GM06990 (cell line): ENCODE measurements at regions not wholly inside any gene's neighbourhood (a gene's known extent, or its start where the extent isn't known, plus 50 kb on each side); places are given as distances from the start of the nearest gene placed in this dataset.

Experiments
- DNase-seq: peaks from one replicate; pipeline ENCODE4 v3.0.0-alpha.2; 2011; ENCODE audit not compliant: insufficient read length; ENCODE audit errors: extremely low read depth
- H3K27me3 ChIP-seq: replicated peaks from 2 replicates; pipeline ENCODE4 v1.6.0; 2011; ENCODE audit warnings: low read length; ENCODE audit not compliant: control insufficient read depth, insufficient read depth
- H3K36me3 ChIP-seq: 2 replicates; pipeline ENCODE4 v1.5.1; 2011; ENCODE audit warnings: low read length; ENCODE audit not compliant: control insufficient read depth, insufficient read depth
- H3K4me3 ChIP-seq: replicated peaks from 2 replicates; pipeline ENCODE4 v1.5.1; 2011; ENCODE audit warnings: low read depth, mild to moderate bottlenecking, control low read depth, low read length
- CTCF ChIP-seq: IDR thresholded peaks from 2 replicates; pipeline ENCODE4 v1.5.1; 2011; ENCODE audit warnings: low read length, control low read depth, mild to moderate bottlenecking, inconsistent platforms; ENCODE audit not compliant: insufficient read depth, poor library complexity, severe bottlenecking

- TF ChIP-seq CTCF = no peak
- no peak for DNase-seq
Measured at GRCh38 chr6:121760191-121760590, 324.7 kb downstream of the GJA1 start.

GRCh38 chr6:121760745-121761144 lies 325.3 kb downstream of the GJA1 start:
- DNase-seq = no peak
- Histone ChIP-seq H3K4me3 (no peak overlapping the region), H3K36me3 (no peaks in the 10 kb centered on the region), H3K27me3 (no peaks in the 10 kb centered on the region)
- no peak for TF ChIP-seq CTCF

More at GRCh38 chr6:121760191-121760590, 324.7 kb downstream of the GJA1 start:
- H3K27me3 ChIP-seq = no peaks in the 10 kb centered on the region
- no peaks in the 10 kb centered on the region for H3K36me3 ChIP-seq
- H3K4me3 ChIP-seq = no peak overlapping the region

DNA sequence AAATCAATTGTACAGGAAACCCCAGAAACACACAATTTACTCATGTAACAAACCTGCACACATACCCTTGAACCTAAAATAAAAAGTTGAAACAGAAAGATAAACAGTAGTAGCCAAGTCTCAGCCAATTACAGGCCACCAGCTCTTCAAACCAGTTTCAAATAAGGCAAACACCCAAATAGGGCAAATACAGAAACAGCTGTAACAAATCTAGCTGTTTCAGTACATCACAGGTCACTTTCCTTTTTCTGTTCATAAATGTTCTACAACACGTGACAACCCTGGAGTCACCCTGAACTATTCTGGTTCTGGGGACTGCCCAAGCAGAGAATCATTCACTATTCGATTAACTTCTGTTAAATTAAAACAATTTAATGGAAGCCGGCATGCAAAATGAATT lies 329.0 kb downstream of the GJA1 start:
- Histone ChIP-seq H3K4me3 (no peak overlapping the region), H3K36me3 (no peaks in the 10 kb centered on the region), H3K27me3 (no peaks in the 10 kb centered on the region)
- TF ChIP-seq CTCF = no peak
- no peak for DNase-seq

DNA sequence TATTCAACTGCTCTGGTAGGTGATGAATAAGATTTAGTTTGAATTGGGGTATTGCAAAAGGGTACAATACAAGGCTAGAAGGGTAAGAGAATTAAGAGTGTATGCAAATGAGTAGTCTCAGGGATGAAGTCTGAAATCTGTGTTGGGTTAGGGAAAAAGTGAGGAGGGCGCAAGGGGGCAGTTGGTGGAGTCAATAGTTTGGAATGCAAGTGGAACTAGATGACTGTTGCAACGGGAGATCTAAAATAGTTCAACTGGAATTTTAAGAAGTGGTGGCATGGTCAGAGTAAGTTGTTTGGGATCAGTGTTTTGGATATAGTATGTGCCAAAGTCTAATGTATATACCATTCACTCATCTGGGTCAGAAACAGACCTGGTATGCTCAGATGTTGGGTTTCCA lies 329.6 kb downstream of the GJA1 start:
- Histone ChIP-seq H3K4me3 (no peak overlapping the region), H3K27me3 (no peaks in the 10 kb centered on the region), H3K36me3 (no peaks in the 10 kb centered on the region)
- DNase-seq = no peak
- no peak for TF ChIP-seq CTCF

- H3K27me3 ChIP-seq = no peaks in the 10 kb centered on the region
- no peak for TF ChIP-seq CTCF
- no peaks in the 10 kb centered on the region for H3K36me3 ChIP-seq
- H3K4me3 ChIP-seq = no peak overlapping the region
- DNase-seq = no peak
Measured at GRCh38 chr6:121767211-121767610, 331.8 kb downstream of the GJA1 start.

- H3K27me3 ChIP-seq = no peaks in the 10 kb centered on the region
- no peak for DNase-seq
- H3K4me3 ChIP-seq = no peak overlapping the region
- no peak for TF ChIP-seq CTCF
- H3K36me3 ChIP-seq = no peaks in the 10 kb centered on the region
Measured at GRCh38 chr6:121770943-121771342, 335.5 kb downstream of the GJA1 start.
